Transverse colon (tissue), 4 donors: ENCODE measurements at regions not wholly inside any gene's neighbourhood (a gene's known extent, or its start where the extent isn't known, plus 50 kb on each side); places are given as distances from the start of the nearest gene placed in this dataset.

Experiments used
- DNase-seq: peaks from one replicate; pipeline ENCODE4 v3.0.0-alpha.2; 2019
- H3K27ac ChIP-seq, 4 donors: fragments of 200-600 bp; sonication (generic); 2 replicates each; pipeline ENCODE4 v1.5.1; 2016 to 2018; ENCODE audit warnings: inconsistent platforms in 4 of 4
- H3K27me3 ChIP-seq: fragments of 200-600 bp; sonication (generic); 2 replicates; pipeline ENCODE4 v1.5.1; 2017; ENCODE audit warnings: inconsistent platforms
- H3K36me3 ChIP-seq, 4 donors: fragments of 200-600 bp; sonication (generic); 2 replicates each; pipeline ENCODE4 v1.5.1; 2017 to 2019; ENCODE audit warnings: inconsistent platforms in 4 of 4
- H3K4me1 ChIP-seq, 4 donors: fragments of 200-600 bp; sonication (generic); 2 replicates each; pipeline ENCODE4 v1.5.1; 2017 to 2020; ENCODE audit warnings: inconsistent platforms in 4 of 4
- H3K4me3 ChIP-seq, 4 donors: fragments of 200-600 bp; sonication (generic); 1 replicate in 1 of 4; 2 replicates in 3 of 4; pipeline versions ENCODE4 v1.5.1 to v1.6.1; 2017 to 2019; ENCODE audit warnings: inconsistent platforms in 4 of 4
- H3K9me3 ChIP-seq, 2 donors: fragments of 200-600 bp; sonication (generic); 2 replicates each; pipeline ENCODE4 v1.5.1; 2017 to 2019; ENCODE audit warnings: inconsistent platforms in 2 of 2
- EP300 ChIP-seq: sonication (generic); formaldehyde crosslinking; IDR thresholded peaks from one replicate; pipeline ENCODE4 v1.6.1; 2017; ENCODE audit warnings: antibody characterized with exemption, low read depth
- POLR2A ChIP-seq: fragments of 450-650 bp; IDR thresholded peaks from one replicate; pipeline ENCODE4 v1.6.1; 2016; ENCODE audit warnings: antibody characterized with exemption, mild to moderate bottlenecking, moderate library complexity
- POLR2AphosphoS5 ChIP-seq, 3 donors: sonication (generic); formaldehyde crosslinking; IDR thresholded peaks; one replicate each; pipeline ENCODE4 v1.6.1; 2016; ENCODE audit warnings: antibody characterized with exemption in 3 of 3
- WGBS, 2 donors: methylation state at CpG; one replicate each; pipeline ENCODE4 v1.1.5; 2018; ENCODE audit warnings: low coverage in 1 of 2; 5-methylcytosine and 5-hydroxymethylcytosine counted together
- in situ Hi-C, 4 donors: fragments of 200-750 bp; cut with MboI; loops; one replicate each; pipeline versions ENCODE4 v1.15.0 to v1.15.1; 2017; ENCODE audit warnings: low sequenced_read_pairs in 3 of 4, low pct_ligation_motif_present in 1 of 4, low pct_unique_long_range_greater_than_20kb in 1 of 4
- intact Hi-C: fragments of 100-400 bp; cut with DNase I; formaldehyde crosslinking; loops from one replicate; pipeline ENCODE4 v1.15.1; 2023; ENCODE audit warnings: low total_unique reads
- TF ChIP-seq, protein P1 (sequence below), 5 experiments: fragments of 200-600 bp in 3 of 5; fragments of 450-650 bp in 2 of 5; sonication (generic) in 3 of 5; IDR thresholded peaks; 1 replicate in 2 of 5; 2 replicates in 3 of 5; pipeline ENCODE4 v1.5.1; 2016 to 2017; ENCODE audit warnings: antibody characterized with exemption in 5 of 5, inconsistent platforms in 3 of 5, mild to moderate bottlenecking in 2 of 5, moderate library complexity in 1 of 5

DNA sequence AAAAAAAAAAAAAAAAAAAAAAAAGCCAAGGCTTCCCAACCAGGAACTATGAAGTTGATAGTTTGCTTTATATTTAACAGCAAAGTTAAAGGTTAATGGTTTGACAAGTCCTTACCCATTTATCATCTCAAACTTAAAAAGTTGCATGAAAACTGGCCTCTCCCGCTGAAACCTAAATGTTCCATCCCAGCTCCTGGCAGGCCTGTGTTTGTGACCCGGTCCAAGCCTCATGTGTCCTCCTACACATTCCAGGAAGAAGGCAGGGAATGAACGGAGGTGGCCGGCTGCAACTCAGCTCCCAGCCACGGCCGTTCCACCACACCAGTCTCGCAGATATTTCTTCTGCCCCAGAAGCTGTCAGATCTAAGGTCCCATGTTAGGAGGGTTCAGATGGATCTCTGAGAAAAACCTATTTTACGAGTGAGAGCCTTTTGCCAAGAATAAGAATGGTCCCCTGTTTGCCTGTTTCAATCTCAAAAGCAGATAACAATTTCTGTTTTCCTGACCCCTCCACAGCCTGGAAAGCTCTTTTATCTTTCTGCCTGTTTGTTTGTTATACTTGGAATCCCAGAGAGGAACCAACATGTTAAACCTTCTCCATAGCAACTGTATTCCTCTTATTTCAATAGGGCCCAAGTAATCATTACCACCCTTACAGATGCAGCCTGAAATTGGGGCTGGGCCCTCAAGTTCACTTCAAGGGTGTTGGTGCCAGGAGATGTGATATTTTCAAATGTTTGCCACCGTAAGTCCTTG lies 56.5 kb downstream of the KCTD12 start:
- WGBS, 2 donors, result 36 to 75% methylated on average over 2 to 9 of the region's 9 CpGs
- no peak for DNase-seq
- H3K9me3 ChIP-seq, result no peaks in the 10 kb centered on the region
- no peaks in the 10 kb centered on the region for H3K36me3 ChIP-seq
- in situ Hi-C loops, result no loop called here
- peak overlapping the region; percentile 30 to 73 (median 50) for H3K27ac ChIP-seq
- H3K4me3 ChIP-seq, result no peak overlapping the region
- H3K27me3 ChIP-seq, result no peaks in the 10 kb centered on the region
- no peak for TF ChIP-seq EP300
- TF ChIP-seq POLR2AphosphoS5 (IDR thresholded peaks at IDR 0.05), result no peak
- TF ChIP-seq POLR2A, result no peak
- TF ChIP-seq, protein P1, sequence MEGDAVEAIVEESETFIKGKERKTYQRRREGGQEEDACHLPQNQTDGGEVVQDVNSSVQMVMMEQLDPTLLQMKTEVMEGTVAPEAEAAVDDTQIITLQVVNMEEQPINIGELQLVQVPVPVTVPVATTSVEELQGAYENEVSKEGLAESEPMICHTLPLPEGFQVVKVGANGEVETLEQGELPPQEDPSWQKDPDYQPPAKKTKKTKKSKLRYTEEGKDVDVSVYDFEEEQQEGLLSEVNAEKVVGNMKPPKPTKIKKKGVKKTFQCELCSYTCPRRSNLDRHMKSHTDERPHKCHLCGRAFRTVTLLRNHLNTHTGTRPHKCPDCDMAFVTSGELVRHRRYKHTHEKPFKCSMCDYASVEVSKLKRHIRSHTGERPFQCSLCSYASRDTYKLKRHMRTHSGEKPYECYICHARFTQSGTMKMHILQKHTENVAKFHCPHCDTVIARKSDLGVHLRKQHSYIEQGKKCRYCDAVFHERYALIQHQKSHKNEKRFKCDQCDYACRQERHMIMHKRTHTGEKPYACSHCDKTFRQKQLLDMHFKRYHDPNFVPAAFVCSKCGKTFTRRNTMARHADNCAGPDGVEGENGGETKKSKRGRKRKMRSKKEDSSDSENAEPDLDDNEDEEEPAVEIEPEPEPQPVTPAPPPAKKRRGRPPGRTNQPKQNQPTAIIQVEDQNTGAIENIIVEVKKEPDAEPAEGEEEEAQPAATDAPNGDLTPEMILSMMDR (IDR thresholded peaks at IDR 0.05), result no peak
- intact Hi-C loops, result no loop called here
- H3K4me1 ChIP-seq, result peaks cover 0 to 40% (median 17%) of the 10 kb centered on the region in 4 donors

DNA sequence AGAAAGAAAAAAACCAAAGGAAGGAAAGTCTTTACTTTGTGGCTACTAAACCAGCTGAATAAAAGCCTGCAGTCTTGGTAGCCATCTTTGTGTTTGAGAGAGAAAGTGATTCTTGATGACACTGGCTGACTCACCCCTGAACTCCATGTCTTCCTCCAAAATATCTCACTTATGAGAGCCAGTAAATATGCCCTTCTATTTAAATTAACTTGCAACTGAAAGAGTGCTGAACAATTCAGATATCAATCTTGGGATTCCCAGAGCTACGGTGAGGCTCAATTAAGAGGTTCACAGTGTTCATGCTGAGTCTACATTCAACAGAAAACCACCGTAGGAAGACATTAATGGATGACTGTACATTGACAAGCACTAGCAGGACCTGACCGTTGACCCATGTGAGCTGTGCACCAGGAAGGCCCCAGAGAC lies 57.9 kb downstream of the KCTD12 start:
- DNase-seq, result no peak
- 49% methylated on average over 3 of the region's 3 CpGs; no CpG with 5 or more reads in 1 of the 2 donors for WGBS, 2 donors
- no peak for TF ChIP-seq POLR2AphosphoS5 (IDR thresholded peaks at IDR 0.05)
- TF ChIP-seq, protein P1 (IDR thresholded peaks at IDR 0.05), result no peak
- no peak for TF ChIP-seq EP300
- TF ChIP-seq POLR2A, result no peak
- no peaks in the 10 kb centered on the region for H3K36me3 ChIP-seq
- in situ Hi-C loops, result no loop called here
- H3K4me3 ChIP-seq, result no peak overlapping the region
- intact Hi-C loops, result no loop called here
- H3K4me1 ChIP-seq, result peaks cover 0 to 40% (median 16%) of the 10 kb centered on the region in 4 donors
- peak overlapping the region in 2 of 4 donors; percentile 7 to 41 for H3K27ac ChIP-seq
- H3K27me3 ChIP-seq, result no peaks in the 10 kb centered on the region
- H3K9me3 ChIP-seq, result no peaks in the 10 kb centered on the region

DNA sequence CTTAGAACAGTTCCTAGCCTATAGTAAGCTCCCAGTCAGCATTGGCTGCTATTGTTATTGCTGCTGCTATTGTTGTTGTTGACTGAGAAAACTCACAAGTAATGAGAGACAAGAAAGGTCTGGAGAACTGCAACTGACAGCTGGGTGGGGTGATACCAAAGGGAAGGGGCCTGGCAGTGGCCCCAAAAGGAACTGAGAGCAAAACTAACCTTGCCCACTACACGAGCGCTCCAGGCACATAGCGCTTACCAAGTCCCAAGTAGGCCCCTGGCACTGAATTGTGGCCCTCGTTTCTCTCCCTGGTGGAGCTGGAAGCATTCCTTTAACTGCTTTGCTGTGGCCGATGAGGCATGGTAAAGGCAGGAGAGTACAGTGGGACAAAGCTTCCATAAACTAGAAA lies 59.7 kb downstream of the KCTD12 start:
- Histone ChIP-seq H3K4me3 (no peak overlapping the region), H3K27ac (no peak overlapping the region), H3K4me1 (peaks cover 0 to 24% (median 12%) of the 10 kb centered on the region in 4 donors), H3K27me3 (no peaks in the 10 kb centered on the region), H3K9me3 (no peaks in the 10 kb centered on the region), H3K36me3 (no peaks in the 10 kb centered on the region)
- in situ Hi-C loops, result no loop called here
- TF ChIP-seq POLR2AphosphoS5 (IDR thresholded peaks at IDR 0.05), result no peak
- TF ChIP-seq, protein P1 (IDR thresholded peaks at IDR 0.05), result no peak
- TF ChIP-seq EP300, result no peak
- no peak for TF ChIP-seq POLR2A
- 76% methylated on average over 5 of the region's 5 CpGs; no CpG with 5 or more reads in 1 of the 2 donors for WGBS, 2 donors
- intact Hi-C loops, result no loop called here
- no peak for DNase-seq

DNA sequence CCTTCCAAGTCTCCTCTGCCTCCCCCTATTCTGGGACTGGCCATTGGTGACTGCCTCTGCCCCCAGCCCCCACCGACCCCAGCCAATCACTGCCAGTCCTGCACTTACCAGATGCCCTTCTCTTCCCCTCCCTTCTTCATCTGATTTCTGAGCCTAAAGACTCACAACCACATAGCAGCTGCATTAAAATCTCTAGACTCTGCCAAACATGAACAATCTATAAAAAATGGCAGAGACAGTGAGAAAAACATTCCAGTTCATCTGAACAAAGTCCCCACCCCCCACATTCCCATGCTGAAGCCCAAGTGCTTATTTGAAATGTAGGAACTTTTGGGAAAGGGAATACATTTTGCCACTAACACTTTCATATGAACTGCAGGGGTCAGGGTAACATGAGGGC lies 60.8 kb downstream of the KCTD12 start:
- in situ Hi-C loops, result no loop called here
- intact Hi-C loops, result no loop called here

More for the DNA sequence above, 60.8 kb downstream of the KCTD12 start:
- DNase-seq, result no peak
- no peak overlapping the region for H3K27ac ChIP-seq
- no peak overlapping the region for H3K4me3 ChIP-seq
- TF ChIP-seq POLR2A, result no peak
- TF ChIP-seq, protein P1 (IDR thresholded peaks at IDR 0.05), result no peak
- TF ChIP-seq POLR2AphosphoS5 (IDR thresholded peaks at IDR 0.05), result no peak
- no peak for TF ChIP-seq EP300
- no peaks in the 10 kb centered on the region for H3K27me3 ChIP-seq
- WGBS, 2 donors, result 54% methylated on average over 1 of the region's 1 CpG; no CpG with 5 or more reads in 1 of the 2 donors
- no peaks in the 10 kb centered on the region for H3K9me3 ChIP-seq
- peaks cover 0 to 19% (median 11%) of the 10 kb centered on the region in 4 donors for H3K4me1 ChIP-seq
- H3K36me3 ChIP-seq, result no peaks in the 10 kb centered on the region
